ENCODE measurements at regions not wholly inside any gene's neighbourhood (a gene's known extent, or its start where the extent isn't known, plus 50 kb on each side); places are given as distances from the start of the nearest gene placed in this dataset.
"Not testable (repeated sequence)": the region's sequence is repeated elsewhere in the genome, so short reads cannot be mapped to it uniquely, and the experiment has no call there.

GRCh38 chr7:152914014-152914844 lies 154.7 kb downstream of the ACTR3B start:
- TF ChIP-seq Cebpa-rat (IDR thresholded peaks at IDR 0.05) = no peak
- no peaks in the 10 kb centered on the region for H3K36me3 ChIP-seq
- H3K27me3 ChIP-seq = no peaks in the 10 kb centered on the region
- no peaks in the 10 kb centered on the region for H3K4me1 ChIP-seq
- no peak overlapping the region for H3K4me2 ChIP-seq
- H3K27ac ChIP-seq = no peak overlapping the region
- H3K9ac ChIP-seq = no peak overlapping the region
- H3K4me3 ChIP-seq = no peak overlapping the region
- no peaks in the 10 kb centered on the region for H4K20me1 ChIP-seq
- 0 out of 2 replicates have a peak, but pooled peaks cover 9% of the 10 kb centered on the region for H3K9me3 ChIP-seq

- H3K4me1 ChIP-seq, H3K36me3 ChIP-seq, H3K4me2 ChIP-seq, H4K20me1 ChIP-seq, H3K27me3 ChIP-seq, H3K27ac ChIP-seq, H3K9ac ChIP-seq, H3K4me3 ChIP-seq: not testable (repeated sequence)
- peaks cover 14% of the 10 kb centered on the region; the same call in 1 of the 2 replicates for H3K9me3 ChIP-seq
Observed at GRCh38 chr7:152914845-152915102, 155.2 kb downstream of the ACTR3B start.

GRCh38 chr7:152922318-152923081 lies 162.9 kb downstream of the ACTR3B start:
- H3K9ac ChIP-seq = no peak overlapping the region

GRCh38 chr7:152923711-152924110 lies 164.2 kb downstream of the ACTR3B start:
- Histone ChIP-seq H3K27me3 (no peaks in the 10 kb centered on the region), H3K27ac (no peak overlapping the region), H3K36me3 (no peaks in the 10 kb centered on the region), H4K20me1 (no peaks in the 10 kb centered on the region), H3K4me2 (no peak overlapping the region), H3K9me3 (peaks cover 43% of the 10 kb centered on the region), H3K4me3 (no peak overlapping the region), H3K4me1 (no peaks in the 10 kb centered on the region), H3K9ac (no peak overlapping the region)
- no peak for TF ChIP-seq Cebpa-rat (IDR thresholded peaks at IDR 0.05)

More at GRCh38 chr7:152922318-152923081, 162.9 kb downstream of the ACTR3B start:
- H3K9me3 ChIP-seq = peaks cover 52% of the 10 kb centered on the region
- H3K36me3 ChIP-seq = no peaks in the 10 kb centered on the region
- H3K4me2 ChIP-seq = no peak overlapping the region
- H3K27ac ChIP-seq = no peak overlapping the region
- no peaks in the 10 kb centered on the region for H3K27me3 ChIP-seq
- no peaks in the 10 kb centered on the region for H4K20me1 ChIP-seq
- H3K4me1 ChIP-seq = no peaks in the 10 kb centered on the region
- H3K4me3 ChIP-seq = no peak overlapping the region
- TF ChIP-seq Cebpa-rat (IDR thresholded peaks at IDR 0.05) = no peak

- Histone ChIP-seq H3K4me2 (no peak overlapping the region), H3K27me3 (no peaks in the 10 kb centered on the region)
- TF ChIP-seq Cebpa-rat (IDR thresholded peaks at IDR 0.05) = no peak
Observed at GRCh38 chr7:152924238-152924637, 164.7 kb downstream of the ACTR3B start.

GRCh38 chr7:152924826-152925411 lies 165.4 kb downstream of the ACTR3B start:
- no peaks in the 10 kb centered on the region for H4K20me1 ChIP-seq
- no peak for TF ChIP-seq Cebpa-rat (IDR thresholded peaks at IDR 0.05)
- no peaks in the 10 kb centered on the region for H3K4me1 ChIP-seq
- no peak overlapping the region for H3K9ac ChIP-seq
- no peak overlapping the region for H3K4me2 ChIP-seq
- no peaks in the 10 kb centered on the region for H3K27me3 ChIP-seq
- H3K9me3 ChIP-seq = peaks cover 45% of the 10 kb centered on the region
- no peaks in the 10 kb centered on the region for H3K36me3 ChIP-seq
- H3K4me3 ChIP-seq = no peak overlapping the region
- H3K27ac ChIP-seq = no peak overlapping the region

More at GRCh38 chr7:152924238-152924637, 164.7 kb downstream of the ACTR3B start:
- Histone ChIP-seq H3K27ac (no peak overlapping the region), H3K9me3 (peaks cover 45% of the 10 kb centered on the region), H3K36me3 (no peaks in the 10 kb centered on the region), H3K9ac (no peak overlapping the region), H4K20me1 (no peaks in the 10 kb centered on the region), H3K4me1 (no peaks in the 10 kb centered on the region), H3K4me3 (no peak overlapping the region)

- peaks cover 38% of the 10 kb centered on the region for H3K9me3 ChIP-seq
- no peaks in the 10 kb centered on the region for H4K20me1 ChIP-seq
- TF ChIP-seq Cebpa-rat (IDR thresholded peaks at IDR 0.05) = no peak
- H3K9ac ChIP-seq = no peak overlapping the region
- no peaks in the 10 kb centered on the region for H3K4me1 ChIP-seq
- H3K27ac ChIP-seq = no peak overlapping the region
- H3K27me3 ChIP-seq = no peaks in the 10 kb centered on the region
- no peak overlapping the region for H3K4me2 ChIP-seq
- H3K4me3 ChIP-seq = no peak overlapping the region
- no peaks in the 10 kb centered on the region for H3K36me3 ChIP-seq
Observed at GRCh38 chr7:152925412-152926147, 166.0 kb downstream of the ACTR3B start.

GRCh38 chr7:152931633-152932032 lies 172.1 kb downstream of the ACTR3B start:
- no peaks in the 10 kb centered on the region for H4K20me1 ChIP-seq
- no peaks in the 10 kb centered on the region for H3K36me3 ChIP-seq
- H3K27ac ChIP-seq = no peak overlapping the region
- no peak overlapping the region for H3K9ac ChIP-seq
- H3K4me1 ChIP-seq = no peaks in the 10 kb centered on the region
- no peak for TF ChIP-seq Cebpa-rat (IDR thresholded peaks at IDR 0.05)
- H3K4me2 ChIP-seq = no peak overlapping the region
- no peaks in the 10 kb centered on the region for H3K27me3 ChIP-seq
- H3K4me3 ChIP-seq = no peak overlapping the region
- H3K9me3 ChIP-seq = peaks cover 8% of the 10 kb centered on the region

GRCh38 chr7:152937282-152937681 lies 177.7 kb downstream of the ACTR3B start:
- Histone ChIP-seq H3K4me1 (no peaks in the 10 kb centered on the region), H3K27ac (no peak overlapping the region), H3K4me3 (no peak overlapping the region), H3K9ac (no peak overlapping the region), H3K4me2 (no peak overlapping the region), H3K27me3 (no peaks in the 10 kb centered on the region), H4K20me1 (no peaks in the 10 kb centered on the region), H3K36me3 (no peaks in the 10 kb centered on the region), H3K9me3 (no peaks in the 10 kb centered on the region)
- no peak for TF ChIP-seq Cebpa-rat (IDR thresholded peaks at IDR 0.05)

GRCh38 chr7:152946616-152947015 lies 187.1 kb downstream of the ACTR3B start:
- H4K20me1 ChIP-seq, H3K9ac ChIP-seq, H3K27ac ChIP-seq, H3K4me2 ChIP-seq, H3K36me3 ChIP-seq, H3K4me1 ChIP-seq, H3K27me3 ChIP-seq, H3K4me3 ChIP-seq: not testable (repeated sequence)
- H3K9me3 ChIP-seq = peaks cover 15% of the 10 kb centered on the region
